Hematopoietic multipotent progenitor cell treated with erythropoietin and hydrocortisone succinate and interleukin-3 and kit ligand, for 15 days (in vitro differentiated cells): ENCODE measurements at regions not wholly inside any gene's neighbourhood (a gene's known extent, or its start where the extent isn't known, plus 50 kb on each side); places are given as distances from the start of the nearest gene placed in this dataset.

Experiments
- DNase-seq: peaks from one replicate; pipeline ENCODE4 v3.0.0-alpha.2; 2015; ENCODE audit warnings: low spot score

GRCh38 chr11:134746609-134747008 lies 334.6 kb upstream of the B3GAT1 start:
- no peak for DNase-seq

GRCh38 chr11:134745456-134745855 lies 333.4 kb upstream of the B3GAT1 start:
- no peak for DNase-seq

- DNase-seq, result no peak
Observed at GRCh38 chr11:134743820-134744195, 331.8 kb upstream of the B3GAT1 start.

GRCh38 chr11:134742956-134743819 lies 331.1 kb upstream of the B3GAT1 start:
- no peak for DNase-seq

- no peak for DNase-seq
Observed at GRCh38 chr11:134742224-134742612, 330.2 kb upstream of the B3GAT1 start.

- no peak for DNase-seq
Observed at GRCh38 chr11:134741453-134742223, 329.6 kb upstream of the B3GAT1 start.

- no peak for DNase-seq
Observed at GRCh38 chr11:134740590-134741261, 328.7 kb upstream of the B3GAT1 start.

- no peak for DNase-seq
Observed at GRCh38 chr11:134739136-134739535, 327.1 kb upstream of the B3GAT1 start.

- no peak for DNase-seq
Observed at GRCh38 chr11:134738581-134738980, 326.5 kb upstream of the B3GAT1 start.

- no peak for DNase-seq
Observed at GRCh38 chr11:134737563-134738510, 325.8 kb upstream of the B3GAT1 start.

- no peak for DNase-seq
Observed at GRCh38 chr11:134736251-134736947, 324.4 kb upstream of the B3GAT1 start.

GRCh38 chr11:134734894-134735293 lies 322.9 kb upstream of the B3GAT1 start:
- DNase-seq, result no peak

- no peak for DNase-seq
Observed at GRCh38 chr11:134734141-134734845, 322.3 kb upstream of the B3GAT1 start.

- no peak for DNase-seq
Observed at GRCh38 chr11:134733646-134734045, 321.6 kb upstream of the B3GAT1 start.

- DNase-seq, result no peak
Observed at GRCh38 chr11:134731213-134731961, 319.3 kb upstream of the B3GAT1 start.

- no peak for DNase-seq
Observed at GRCh38 chr11:134730561-134731212, 318.6 kb upstream of the B3GAT1 start.

GRCh38 chr11:134730101-134730500 lies 318.1 kb upstream of the B3GAT1 start:
- no peak for DNase-seq

- DNase-seq, result no peak
Observed at GRCh38 chr11:134728186-134728585, 316.1 kb upstream of the B3GAT1 start.

- no peak for DNase-seq
Observed at GRCh38 chr11:134727636-134728035, 315.6 kb upstream of the B3GAT1 start.
